Sigmoid colon (tissue), 3 donors: ENCODE measurements at regions not wholly inside any gene's neighbourhood (a gene's known extent, or its start where the extent isn't known, plus 50 kb on each side); places are given as distances from the start of the nearest gene placed in this dataset.

ENCODE experiments used
- POLR2A ChIP-seq, 2 donors: fragments of 450-650 bp; IDR thresholded peaks; one replicate each; pipeline ENCODE4 v1.6.1; 2016; ENCODE audit warnings: antibody characterized with exemption in 2 of 2, mild to moderate bottlenecking in 2 of 2, moderate library complexity in 2 of 2
- TF ChIP-seq, protein P1 (sequence below), 4 experiments: fragments of 450-650 bp in 3 of 4; fragments of 200-600 bp in 1 of 4; IDR thresholded peaks; one replicate each; pipeline ENCODE4 v1.5.1; 2016 to 2019; ENCODE audit warnings: antibody characterized with exemption in 4 of 4, mild to moderate bottlenecking in 3 of 4, moderate library complexity in 2 of 4

GRCh38 chr5:138656916-138657315 lies 81.7 kb upstream of the HSPA9 start:
- TF ChIP-seq, protein P1, sequence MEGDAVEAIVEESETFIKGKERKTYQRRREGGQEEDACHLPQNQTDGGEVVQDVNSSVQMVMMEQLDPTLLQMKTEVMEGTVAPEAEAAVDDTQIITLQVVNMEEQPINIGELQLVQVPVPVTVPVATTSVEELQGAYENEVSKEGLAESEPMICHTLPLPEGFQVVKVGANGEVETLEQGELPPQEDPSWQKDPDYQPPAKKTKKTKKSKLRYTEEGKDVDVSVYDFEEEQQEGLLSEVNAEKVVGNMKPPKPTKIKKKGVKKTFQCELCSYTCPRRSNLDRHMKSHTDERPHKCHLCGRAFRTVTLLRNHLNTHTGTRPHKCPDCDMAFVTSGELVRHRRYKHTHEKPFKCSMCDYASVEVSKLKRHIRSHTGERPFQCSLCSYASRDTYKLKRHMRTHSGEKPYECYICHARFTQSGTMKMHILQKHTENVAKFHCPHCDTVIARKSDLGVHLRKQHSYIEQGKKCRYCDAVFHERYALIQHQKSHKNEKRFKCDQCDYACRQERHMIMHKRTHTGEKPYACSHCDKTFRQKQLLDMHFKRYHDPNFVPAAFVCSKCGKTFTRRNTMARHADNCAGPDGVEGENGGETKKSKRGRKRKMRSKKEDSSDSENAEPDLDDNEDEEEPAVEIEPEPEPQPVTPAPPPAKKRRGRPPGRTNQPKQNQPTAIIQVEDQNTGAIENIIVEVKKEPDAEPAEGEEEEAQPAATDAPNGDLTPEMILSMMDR (IDR thresholded peaks at IDR 0.05) = no peak
- no peak for TF ChIP-seq POLR2A (IDR thresholded peaks at IDR 0.05)
